ENCODE measurements at regions not wholly inside any gene's neighbourhood (a gene's known extent, or its start where the extent isn't known, plus 50 kb on each side); places are given as distances from the start of the nearest gene placed in this dataset.

DNA sequence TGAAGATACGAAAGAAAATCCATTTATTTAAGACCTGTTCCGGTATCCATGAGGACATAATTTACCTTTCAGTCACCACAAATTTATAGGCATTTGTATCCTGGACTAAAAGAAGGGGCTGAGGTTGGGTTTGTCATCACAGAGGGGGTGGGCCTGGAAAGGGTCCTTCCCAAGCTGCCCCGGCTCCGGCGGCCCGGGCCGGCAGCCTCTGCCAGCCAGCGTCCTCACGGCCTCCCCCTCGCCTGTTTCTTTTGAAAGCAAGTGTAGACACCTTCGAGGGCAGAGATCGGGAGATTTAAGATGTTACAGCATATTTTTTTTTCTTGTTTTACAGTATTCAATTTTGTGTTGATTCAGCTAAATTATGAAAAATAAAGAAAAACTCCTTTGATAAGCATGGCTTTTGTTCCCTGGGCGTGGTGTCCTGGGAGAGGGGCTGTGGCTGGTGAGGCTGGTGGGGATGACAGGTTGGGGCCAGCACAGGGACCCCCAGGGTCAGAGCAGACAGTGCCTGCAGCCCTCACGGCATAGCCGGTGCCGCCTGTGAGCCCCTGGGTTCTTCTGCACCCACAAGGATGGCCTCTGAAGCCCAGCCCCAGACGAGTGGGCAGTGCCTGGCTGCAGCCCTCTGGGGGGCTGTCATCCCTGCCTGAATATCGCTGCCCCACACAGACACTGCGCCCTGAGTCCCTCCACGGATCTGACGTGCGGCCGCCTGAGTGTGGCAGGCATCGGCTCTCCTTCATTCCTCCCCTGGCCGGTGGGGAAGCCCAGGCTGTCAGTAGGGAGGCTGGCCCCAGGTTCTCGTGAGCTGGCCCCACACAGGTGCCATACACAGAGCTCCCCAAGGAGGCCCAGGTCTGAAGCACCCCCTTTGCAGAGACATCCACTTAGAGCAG, 1075.9 kb downstream of the BRD1 start:
- ChIA-PET POLR2A (no interaction called here), CTCF (no interaction called here)

DNA sequence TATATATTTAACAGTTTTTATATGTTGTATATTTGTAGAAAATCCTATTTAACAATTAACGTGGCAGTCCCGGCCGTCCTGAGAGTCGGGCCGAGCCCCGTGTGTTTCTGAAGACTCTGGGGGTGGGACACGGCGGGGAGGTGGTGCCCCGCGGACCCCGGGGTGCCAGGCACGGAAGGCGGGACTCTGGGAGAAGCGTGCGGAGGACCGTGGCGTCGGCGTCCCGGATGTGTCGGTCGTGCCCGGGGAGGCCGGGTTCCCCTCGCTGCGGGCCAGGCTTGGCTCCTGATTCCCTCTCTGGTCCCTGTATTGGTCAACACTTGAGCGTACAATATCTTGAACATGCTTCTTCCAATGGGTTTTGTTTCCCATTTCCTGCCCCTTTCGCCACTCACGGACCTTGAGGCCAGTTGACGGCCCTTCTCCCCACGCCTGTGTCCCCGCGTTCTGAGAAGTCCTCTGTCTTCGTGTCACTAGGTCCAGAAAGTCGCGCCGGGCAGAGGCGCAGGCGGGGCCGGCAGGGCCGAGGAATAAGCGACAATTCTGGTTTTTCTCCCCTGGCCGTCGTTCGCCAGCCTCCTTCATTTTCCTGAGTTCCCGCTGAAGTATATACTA, 1076.7 kb downstream of the BRD1 start:
- H3K36me3 ChIP-seq (ENCODE audit: control insufficient read depth in 2 of 2, insufficient read depth in 1 of 2, low read length in 2 of 2): no peaks in the 10 kb centered on the region
- H3K4me3 ChIP-seq (ENCODE audit: low read depth, low read length): no peak overlapping the region
- ChIA-PET CTCF (no interaction called here), POLR2A (no interaction called here)
- no peaks in the 10 kb centered on the region for H3K4me1 ChIP-seq (ENCODE audit: control insufficient read depth, insufficient read depth, low read length)
- H3K9me3 ChIP-seq (ENCODE audit: control insufficient read depth, insufficient read depth, low read depth, low read length): no peaks in the 10 kb centered on the region
- no peak overlapping the region for H3K27ac ChIP-seq (ENCODE audit: extremely low read depth, low read depth, low read length)
- TF ChIP-seq ZNF404 (tag by site-specific recombination; IDR thresholded peaks at IDR 0.05) (no peak), SCRT2 (tag by site-specific recombination; IDR thresholded peaks at IDR 0.05) (no peak), ZNF843 (tag by site-specific recombination; IDR thresholded peaks at IDR 0.05) (no peak), ZNF621 (tag by site-specific recombination; IDR thresholded peaks at IDR 0.05) (no peak), ZNF585B (tag by site-specific recombination; IDR thresholded peaks at IDR 0.05) (no peak), ZBTB48 (tag by site-specific recombination; IDR thresholded peaks at IDR 0.05) (no peak), ZNF521 (tag by site-specific recombination; IDR thresholded peaks at IDR 0.05) (no peak), ZNF335 (tag by site-specific recombination; conservative IDR thresholded peaks at IDR 0.05) (no peak), BCL6B (tag by site-specific recombination; IDR thresholded peaks at IDR 0.05) (no peak), ZNF423 (tag by site-specific recombination; IDR thresholded peaks at IDR 0.05) (no peak), ZBTB6 (tag by site-specific recombination; IDR thresholded peaks at IDR 0.05) (no peak), ZEB2 (tag by site-specific recombination; IDR thresholded peaks at IDR 0.05) (no peak), ZNF571 (tag by site-specific recombination; IDR thresholded peaks at IDR 0.05) (no peak)
- TF ChIP-seq, protein P1, sequence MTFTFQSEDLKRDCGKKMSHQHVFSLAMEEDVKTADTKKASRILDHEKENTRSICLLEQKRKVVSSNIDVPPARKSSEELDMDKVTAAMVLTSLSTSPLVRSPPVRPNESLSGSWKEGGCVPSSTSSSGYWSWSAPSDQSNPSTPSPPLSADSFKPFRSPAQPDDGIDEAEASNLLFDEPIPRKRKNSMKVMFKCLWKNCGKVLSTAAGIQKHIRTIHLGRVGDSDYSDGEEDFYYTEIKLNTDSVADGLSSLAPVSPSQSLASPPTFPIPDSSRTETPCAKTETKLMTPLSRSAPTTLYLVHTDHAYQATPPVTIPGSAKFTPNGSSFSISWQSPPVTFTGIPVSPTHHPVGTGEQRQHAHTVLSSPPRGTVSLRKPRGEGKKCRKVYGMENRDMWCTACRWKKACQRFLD (tag by site-specific recombination; IDR thresholded peaks at IDR 0.05): no peak

More for the DNA sequence above, 1075.9 kb downstream of the BRD1 start:
- TF ChIP-seq ZNF830 (tag by site-specific recombination; IDR thresholded peaks at IDR 0.05; ENCODE audit: low read depth) (no peak), ZNF473 (tag by site-specific recombination; IDR thresholded peaks at IDR 0.05) (no peak), ZNF274 (IDR thresholded peaks at IDR 0.05; ENCODE audit: low read length) (no peak), ZNF274 (tag by site-specific recombination; IDR thresholded peaks at IDR 0.05; ENCODE audit: borderline replicate concordance) (no peak), GFI1B (tag by site-specific recombination; IDR thresholded peaks at IDR 0.05) (no peak), ZNF2 (tag by site-specific recombination; IDR thresholded peaks at IDR 0.05) (no peak), SP2 (tag by site-specific recombination; IDR thresholded peaks at IDR 0.05) (no peak), ZNF596 (tag by site-specific recombination; IDR thresholded peaks at IDR 0.05) (no peak), PRDM2 (tag by site-specific recombination; IDR thresholded peaks at IDR 0.05; ENCODE audit: borderline replicate concordance) (no peak), ZNF324 (tag by site-specific recombination; IDR thresholded peaks at IDR 0.05) (no peak)
- no peaks in the 10 kb centered on the region for H3K4me1 ChIP-seq (ENCODE audit: control insufficient read depth, insufficient read depth, low read length)
- H3K9me3 ChIP-seq (ENCODE audit: control insufficient read depth, insufficient read depth, low read depth, low read length): no peaks in the 10 kb centered on the region
- no peak overlapping the region for H3K27ac ChIP-seq (ENCODE audit: extremely low read depth, low read depth, low read length)
- no peak overlapping the region for H3K4me3 ChIP-seq (ENCODE audit: low read depth, low read length)
- H3K36me3 ChIP-seq (ENCODE audit: control insufficient read depth in 2 of 2, insufficient read depth in 1 of 2, low read length in 2 of 2): no peaks in the 10 kb centered on the region
